DMS79 treated with DMSO at 0.1 percent for 48 hours (cell line): ENCODE measurements at regions not wholly inside any gene's neighbourhood (a gene's known extent, or its start where the extent isn't known, plus 50 kb on each side); places are given as distances from the start of the nearest gene placed in this dataset.
"Not testable (repeated sequence)": the region's sequence is repeated elsewhere in the genome, so short reads cannot be mapped to it uniquely, and the experiment has no call there.

ENCODE experiments used
- DNase-seq: peaks from one replicate; lab custom pipeline; 2025; lab: John Stamatoyannopoulos, UW

GRCh38 chr9:78668148-78668832, 371.4 kb downstream of the PSAT1 start:
- no peak for DNase-seq

GRCh38 chr9:78669591-78669990, 372.7 kb downstream of the PSAT1 start:
- DNase-seq = no peak

- DNase-seq = no peak
Measured at GRCh38 chr9:78671785-78672184, 374.9 kb downstream of the PSAT1 start.

GRCh38 chr9:78674874-78675273, 377.9 kb downstream of the PSAT1 start:
- DNase-seq = no peak

DNA sequence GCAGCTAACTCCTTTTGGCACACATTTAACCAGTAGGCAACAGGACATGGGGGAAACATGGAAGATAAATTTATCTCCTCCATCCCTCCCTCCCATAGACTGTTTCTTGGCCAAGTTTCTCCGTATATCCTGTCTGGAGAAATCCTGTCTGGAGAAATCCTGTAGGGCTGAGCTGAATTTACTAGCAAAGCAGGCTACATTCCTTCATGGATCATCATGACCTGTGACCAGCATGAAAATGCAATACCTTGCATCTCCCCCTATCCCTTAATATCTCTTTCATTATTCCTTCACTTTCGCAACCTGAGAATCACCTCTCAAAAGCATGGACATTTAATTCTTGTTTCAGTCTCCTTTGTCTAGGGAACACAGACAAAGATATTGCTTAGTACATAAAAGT, 379.1 kb downstream of the PSAT1 start:
- no peak for DNase-seq

GRCh38 chr9:78676623-78677022, 379.7 kb downstream of the PSAT1 start:
- no peak for DNase-seq

- no peak for DNase-seq
Measured at GRCh38 chr9:78677326-78677725, 380.4 kb downstream of the PSAT1 start.

DNA sequence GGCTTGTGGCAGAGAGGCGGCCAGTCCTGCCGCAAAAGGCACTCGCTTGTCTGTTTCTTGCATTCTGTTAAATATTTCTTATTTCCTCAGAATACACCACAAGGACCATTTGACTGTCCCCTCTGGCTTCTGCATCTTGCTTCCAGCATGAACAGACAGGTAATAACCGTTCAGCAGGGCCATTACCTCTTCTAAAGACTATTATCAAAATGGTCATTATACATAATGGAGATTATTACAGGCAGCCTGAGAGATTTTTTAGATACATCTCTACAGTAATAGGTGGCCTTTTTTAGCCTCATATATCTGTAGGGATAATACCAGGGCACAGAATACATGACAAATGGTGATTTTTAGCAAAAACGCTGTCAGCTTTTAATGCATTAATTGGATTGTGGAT, 382.0 kb downstream of the PSAT1 start:
- DNase-seq = no peak

DNA sequence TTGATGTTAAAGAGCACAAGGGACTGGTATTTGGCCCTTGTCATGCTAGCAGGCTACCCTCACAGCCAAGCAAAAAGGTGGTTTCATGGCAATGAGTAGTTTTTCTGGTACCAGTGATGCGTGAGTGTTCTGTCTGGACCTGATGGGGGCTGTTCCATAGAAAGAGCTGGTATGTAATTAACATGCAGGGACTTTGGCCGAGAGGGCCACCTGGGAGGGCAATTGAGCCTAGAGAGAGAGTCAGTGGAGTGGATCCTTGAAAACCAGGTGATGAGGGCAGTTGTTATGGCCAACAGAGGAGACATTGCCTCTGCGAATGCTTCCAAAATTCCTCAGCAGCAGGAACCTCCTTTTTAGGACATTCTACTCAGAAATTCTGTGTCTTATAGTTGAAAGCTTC, 383.3 kb downstream of the PSAT1 start:
- peak; percentile 58 for DNase-seq

DNA sequence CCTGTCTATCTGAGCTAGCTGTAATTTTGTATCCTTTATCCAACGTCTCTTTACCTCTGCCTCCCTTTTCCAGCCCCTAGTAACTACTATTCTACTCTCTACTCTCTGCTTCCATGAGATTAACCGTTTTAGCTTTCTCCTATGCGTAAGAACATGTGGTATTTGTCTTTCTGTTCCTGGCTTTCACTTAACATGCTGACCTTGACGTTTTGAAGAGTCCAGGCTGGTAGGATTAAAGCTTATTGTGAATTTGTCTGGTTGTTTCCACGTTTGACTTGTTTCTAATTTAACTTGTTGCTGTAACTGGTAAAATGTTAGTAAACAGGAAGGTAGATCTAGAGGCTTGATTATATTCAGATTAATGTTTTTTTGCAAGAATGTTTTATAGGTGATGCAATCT, 385.3 kb downstream of the PSAT1 start:
- no peak for DNase-seq

DNA sequence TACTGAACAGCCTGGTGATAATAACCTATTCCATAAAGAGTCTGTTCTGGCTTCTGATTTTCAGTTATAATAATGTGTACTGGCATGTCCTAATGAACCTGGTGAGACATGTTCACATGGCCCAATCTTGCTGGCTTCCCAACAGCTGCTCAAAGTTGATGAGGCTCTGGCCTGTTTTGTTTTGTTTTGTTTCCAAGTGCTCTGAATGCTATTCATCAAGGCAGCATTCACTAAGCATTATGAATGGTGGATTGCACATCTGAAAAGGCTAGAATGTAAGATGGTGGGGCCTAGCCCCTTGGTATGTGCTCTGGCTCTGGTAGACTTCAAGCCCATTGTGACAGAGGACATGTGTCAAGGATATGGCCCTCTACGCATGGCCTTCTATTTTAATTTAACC, 388.5 kb downstream of the PSAT1 start:
- DNase-seq = no peak

DNA sequence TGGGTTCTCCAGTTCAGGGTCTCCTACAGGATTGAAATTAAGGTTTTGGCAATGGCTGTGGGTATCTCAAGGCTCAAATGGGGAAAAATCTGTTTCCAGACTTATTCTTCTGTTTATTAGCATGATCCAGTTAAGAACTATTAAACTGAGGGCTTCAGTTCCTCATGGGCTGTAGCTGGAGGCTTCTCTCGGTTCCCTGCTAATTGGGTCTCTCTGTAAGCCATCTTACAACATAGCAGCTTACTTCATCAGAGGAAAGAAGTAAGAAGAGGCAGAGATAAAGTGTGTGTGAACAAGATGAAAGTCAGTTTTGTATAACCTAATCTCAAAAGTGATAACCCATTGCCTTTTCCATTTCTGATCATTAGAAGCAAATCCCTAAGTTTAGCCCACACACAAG, 391.9 kb downstream of the PSAT1 start:
- no peak for DNase-seq

- DNase-seq = no peak
Measured at GRCh38 chr9:78691542-78691941, 394.6 kb downstream of the PSAT1 start.

DNA sequence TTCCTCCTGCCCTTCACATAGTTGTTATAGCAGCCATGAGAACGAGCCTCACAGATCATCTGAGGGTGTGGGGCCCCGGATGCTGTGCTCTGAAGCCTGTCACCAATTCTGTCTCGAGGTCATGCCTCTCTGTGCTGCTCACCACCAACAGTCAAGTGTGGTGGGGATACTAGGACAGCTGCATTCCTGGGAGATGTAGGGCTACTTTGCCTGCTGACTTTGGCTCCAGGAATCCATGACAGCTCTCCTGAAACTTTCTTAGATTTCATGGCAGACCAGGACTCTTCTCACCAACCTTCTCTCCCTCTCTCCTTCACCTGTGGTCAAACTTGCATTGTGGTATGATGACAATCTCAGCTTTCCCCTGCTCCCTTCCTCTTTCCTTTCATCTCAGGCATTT, 395.9 kb downstream of the PSAT1 start:
- no peak for DNase-seq

DNA sequence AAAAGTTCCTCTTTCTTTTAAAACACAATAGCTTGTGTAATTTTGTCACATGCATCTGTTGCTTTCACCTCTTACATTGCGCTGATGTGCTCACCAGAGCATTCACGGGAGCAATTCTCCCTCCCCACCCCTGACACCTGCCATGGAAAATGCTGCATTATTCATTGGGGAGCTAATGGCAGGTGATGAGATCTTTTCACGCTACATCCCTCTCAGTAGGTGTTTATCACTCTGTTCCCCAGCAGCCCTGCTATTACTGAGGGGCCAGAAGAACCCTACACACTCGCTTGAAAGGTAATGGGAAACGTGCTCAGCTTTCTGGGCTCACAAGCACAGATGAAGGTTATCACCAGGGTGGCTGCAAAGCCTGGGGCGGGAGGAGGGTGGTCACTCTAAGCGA, 398.0 kb downstream of the PSAT1 start:
- DNase-seq = no peak

DNA sequence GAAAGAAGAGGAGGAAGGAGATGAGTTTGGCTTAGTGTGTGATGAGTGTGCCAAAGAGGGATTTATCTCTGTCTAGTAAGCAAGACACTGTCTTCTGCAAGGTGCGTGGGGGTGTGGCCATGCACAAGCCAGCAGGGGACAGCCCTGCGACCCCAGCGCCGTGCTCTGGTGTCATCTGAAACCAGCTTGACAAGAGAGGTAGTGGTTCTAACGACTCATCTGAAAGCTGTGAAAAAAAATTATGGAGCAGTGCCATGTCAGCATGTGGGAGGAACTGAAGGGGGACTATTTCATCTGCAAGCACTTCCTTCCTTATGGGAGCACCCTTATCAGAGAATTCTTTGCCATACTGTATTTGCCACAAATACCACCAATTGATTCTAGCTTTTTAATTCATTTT, 398.6 kb downstream of the PSAT1 start:
- DNase-seq = no peak

DNA sequence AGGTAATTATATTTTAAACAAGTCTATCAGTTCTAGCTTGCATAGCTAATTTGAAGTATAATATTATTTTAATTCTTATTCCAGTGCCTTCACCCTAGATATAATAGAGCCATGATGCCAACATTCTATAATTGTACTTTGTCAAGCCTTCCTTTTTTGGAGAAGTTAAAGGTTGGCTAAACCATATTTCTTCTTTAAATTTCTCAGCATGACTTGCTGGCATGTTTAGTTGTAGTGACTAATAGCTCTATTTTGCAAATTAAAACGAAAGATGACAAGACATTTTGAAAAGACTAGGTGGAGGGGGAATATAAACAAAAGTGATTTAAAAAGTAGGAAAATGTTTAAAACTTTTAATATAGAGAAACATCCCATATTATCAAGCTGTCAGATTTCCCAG, 400.7 kb downstream of the PSAT1 start:
- no peak for DNase-seq

DNA sequence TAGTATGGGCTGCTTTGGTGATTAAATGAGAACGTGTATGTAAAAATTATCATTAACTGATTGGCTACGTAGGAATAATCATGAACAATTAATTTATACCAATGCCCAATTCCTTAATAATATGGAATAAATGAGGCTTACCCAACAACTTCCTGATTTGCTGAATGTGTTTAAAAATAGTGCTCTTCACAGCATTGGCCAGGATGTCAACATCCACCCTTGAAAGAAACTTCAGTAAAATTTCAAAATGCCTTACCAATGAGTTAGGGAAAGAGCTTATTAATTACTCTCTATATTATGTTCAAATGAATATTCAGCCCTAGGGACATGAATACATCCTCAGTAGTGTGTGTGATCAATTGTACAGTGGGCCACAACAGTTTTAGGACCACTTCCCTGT, 401.4 kb downstream of the PSAT1 start:
- DNase-seq = no peak

DNA sequence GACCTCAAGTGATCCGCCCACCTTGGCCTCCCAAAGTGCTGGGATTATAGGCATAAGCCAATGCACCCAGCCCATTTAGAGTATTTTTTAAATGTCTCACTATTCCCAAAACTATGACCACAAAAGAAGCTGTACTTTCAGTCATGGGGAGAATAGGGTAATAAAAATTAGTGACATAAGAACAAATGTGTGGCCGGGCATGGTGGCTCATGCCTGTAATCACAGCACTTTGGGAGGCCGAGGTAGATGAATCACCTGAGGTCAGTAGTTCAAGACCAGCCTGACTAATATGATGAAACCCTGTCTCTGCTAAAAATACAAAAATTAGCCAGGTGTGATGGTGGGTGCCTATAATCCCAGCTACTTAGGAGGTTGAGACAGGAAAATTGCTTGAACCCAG, 402.3 kb downstream of the PSAT1 start:
- DNase-seq = not testable (repeated sequence)

DNA sequence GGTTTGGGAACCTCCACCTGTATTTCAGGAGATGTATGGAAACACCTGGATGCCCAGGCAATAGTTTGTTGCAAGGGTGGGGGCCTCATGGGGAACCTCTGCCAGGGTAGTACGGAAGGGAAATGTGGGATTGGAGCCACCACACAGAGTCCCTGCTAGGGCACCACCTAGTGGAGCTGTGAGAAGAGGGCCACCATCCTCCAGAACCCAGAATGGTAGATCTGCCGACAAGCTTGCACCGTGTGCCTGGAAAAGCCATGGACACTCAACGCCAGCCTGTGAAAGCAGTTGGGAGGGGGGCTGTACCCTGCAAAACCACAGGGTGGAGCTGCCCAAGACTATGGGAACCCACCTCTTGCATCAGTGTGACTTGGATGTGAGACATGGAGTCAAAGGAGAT, 407.2 kb downstream of the PSAT1 start:
- DNase-seq = not testable (repeated sequence)

GRCh38 chr9:78707080-78707479, 410.2 kb downstream of the PSAT1 start:
- no peak for DNase-seq

GRCh38 chr9:78707481-78707991, 410.6 kb downstream of the PSAT1 start:
- DNase-seq = no peak

DNA sequence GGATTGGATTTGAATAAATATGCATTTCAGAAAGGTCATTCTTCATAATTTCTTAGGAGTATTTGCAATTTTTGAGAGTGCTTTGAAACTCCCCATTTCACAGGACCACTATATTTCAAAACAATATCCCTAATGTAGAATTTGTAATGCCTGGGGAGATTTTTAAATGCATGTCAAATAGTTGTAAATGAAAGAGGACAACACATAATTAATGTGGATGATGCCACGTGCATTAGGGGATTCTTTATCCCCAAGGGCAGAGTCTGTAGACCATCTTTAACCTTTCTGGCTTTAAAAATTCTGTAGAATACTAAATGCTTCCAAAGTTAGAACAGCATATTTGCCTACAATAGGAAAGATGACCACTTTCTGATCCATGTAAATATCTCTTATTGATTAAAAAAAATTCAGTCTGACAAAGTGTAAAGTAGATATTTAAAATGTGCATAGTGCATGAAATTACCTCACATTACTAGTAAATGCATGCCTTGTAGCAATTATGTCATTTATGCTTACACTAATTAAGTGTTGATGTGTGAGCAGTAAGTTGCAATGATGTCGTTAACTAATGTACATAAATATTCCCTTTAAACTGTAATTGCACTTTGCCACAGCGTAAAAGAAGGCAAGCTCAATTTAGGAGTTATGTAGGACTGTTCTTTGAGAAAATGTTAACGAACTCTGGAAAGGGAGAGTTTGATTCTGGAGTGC, 416.1 kb downstream of the PSAT1 start:
- DNase-seq = no peak
